Neural cell (in vitro differentiated cells): ENCODE measurements at regions not wholly inside any gene's neighbourhood (a gene's known extent, or its start where the extent isn't known, plus 50 kb on each side); places are given as distances from the start of the nearest gene placed in this dataset.

ENCODE experiments used
- H2AFZ ChIP-seq: fragments of 200-600, 300-800 bp; sonication (generic), shearing (Covaris generic); 2 replicates; pipeline ENCODE4 v1.6.0; 2014; ENCODE audit warnings: low read depth, mild to moderate bottlenecking, antibody characterized with exemption, low read length, moderate library complexity
- H3F3A ChIP-seq: fragments of 200-600 bp; shearing (Covaris generic); 2 replicates; pipeline ENCODE4 v1.6.1; 2016; ENCODE audit warnings: mild to moderate bottlenecking, moderate library complexity, mixed read lengths, antibody characterized with exemption, low read length; ENCODE audit not compliant: insufficient read depth, poor library complexity, severe bottlenecking
- H3K27ac ChIP-seq: fragments of 200-600, 300-800 bp; sonication (generic), shearing (Covaris generic); 2 replicates; pipeline ENCODE4 v1.5.1; 2014; ENCODE audit warnings: mild to moderate bottlenecking, low read length, moderate library complexity
- H3K27me3 ChIP-seq: fragments of 300-800, 200-600 bp; sonication (generic), shearing (Covaris generic); 2 replicates; pipeline ENCODE4 v1.6.0; 2014; ENCODE audit warnings: mild to moderate bottlenecking, low read depth, low read length, moderate library complexity; ENCODE audit not compliant: insufficient read depth
- H3K36me3 ChIP-seq: fragments of 300-800, 200-600 bp; sonication (generic), shearing (Covaris generic); 2 replicates; pipeline ENCODE4 v1.5.1; 2014; ENCODE audit warnings: mild to moderate bottlenecking, antibody characterized with exemption, low read length, moderate library complexity; ENCODE audit not compliant: insufficient read depth
- H3K4me2 ChIP-seq: fragments of 300-800, 200-600 bp; sonication (generic), shearing (Covaris generic); 2 replicates; pipeline ENCODE4 v1.6.0; 2014; ENCODE audit warnings: mild to moderate bottlenecking, low read length
- H3K4me3 ChIP-seq: fragments of 300-800, 200-600 bp; sonication (generic), shearing (Covaris generic); 2 replicates; pipeline ENCODE4 v1.5.1; 2014; ENCODE audit warnings: mild to moderate bottlenecking, low read length, moderate library complexity
- H3K79me2 ChIP-seq: fragments of 200-600 bp; shearing (Covaris generic); replicated peaks from 2 replicates; pipeline ENCODE4 v1.6.0; 2014; ENCODE audit warnings: mild to moderate bottlenecking, low read length, moderate library complexity; ENCODE audit not compliant: insufficient read depth
- H3K9ac ChIP-seq: fragments of 300-800, 200-600 bp; sonication (generic), shearing (Covaris generic); 2 replicates; pipeline ENCODE4 v1.6.1; 2016; ENCODE audit warnings: mild to moderate bottlenecking, low read length, mixed read lengths
- H3K9me2 ChIP-seq: fragments of 200-600 bp; shearing (Covaris generic); 2 replicates; pipeline ENCODE4 v1.6.1; 2016; ENCODE audit warnings: mild to moderate bottlenecking, low read length, mixed read lengths; ENCODE audit not compliant: insufficient read depth
- H3K9me3 ChIP-seq: fragments of 200-600, 300-800 bp; sonication (generic), shearing (Covaris generic); 2 replicates; pipeline ENCODE4 v1.6.1; 2016; ENCODE audit warnings: mild to moderate bottlenecking, mixed run types, low read length, moderate library complexity, mixed read lengths
- H4K20me1 ChIP-seq: fragments of 200-600 bp; shearing (Covaris generic); 2 replicates; pipeline ENCODE4 v1.6.1; 2016; ENCODE audit warnings: mild to moderate bottlenecking, mixed run types; ENCODE audit not compliant: insufficient read depth
- CTCF ChIP-seq: fragments of 450-650 bp; IDR thresholded peaks from 2 replicates; pipeline ENCODE4 v1.5.1; 2014; ENCODE audit warnings: antibody characterized with exemption, mild to moderate bottlenecking, moderate library complexity; ENCODE audit not compliant: poor library complexity, severe bottlenecking
- EP300 ChIP-seq: fragments of 450-650 bp; conservative IDR thresholded peaks from 2 replicates; pipeline ENCODE4 v1.6.1; 2014; ENCODE audit warnings: antibody characterized with exemption, mild to moderate bottlenecking, moderate library complexity; ENCODE audit not compliant: poor library complexity, severe bottlenecking
- EZH2 ChIP-seq: fragments of 200-600, 300-800 bp; shearing (Covaris generic), sonication (generic); IDR thresholded peaks from 2 replicates; pipeline ENCODE4 v1.6.1; 2014; ENCODE audit warnings: antibody characterized with exemption, low read length, borderline replicate concordance, mild to moderate bottlenecking; ENCODE audit not compliant: insufficient read depth, poor library complexity, severe bottlenecking
- MXI1 ChIP-seq: fragments of 450-650 bp; conservative IDR thresholded peaks from 2 replicates; pipeline ENCODE4 v1.6.1; 2014; ENCODE audit warnings: antibody characterized with exemption, mild to moderate bottlenecking; ENCODE audit not compliant: poor library complexity, severe bottlenecking
- POLR2AphosphoS5 ChIP-seq: IDR thresholded peaks from 2 replicates; pipeline ENCODE4 v1.6.1; 2012
- RAD21 ChIP-seq: fragments of 450-650 bp; conservative IDR thresholded peaks from 2 replicates; pipeline ENCODE4 v1.6.1; 2014; ENCODE audit warnings: antibody characterized with exemption, mild to moderate bottlenecking, moderate library complexity
- REST ChIP-seq: IDR thresholded peaks from 2 replicates; pipeline ENCODE4 v1.6.1; 2012; ENCODE audit warnings: borderline replicate concordance
- SMC3 ChIP-seq: fragments of 450-650 bp; conservative IDR thresholded peaks from 2 replicates; pipeline ENCODE4 v1.6.1; 2014; ENCODE audit warnings: antibody characterized with exemption, mild to moderate bottlenecking, moderate library complexity; ENCODE audit not compliant: poor library complexity
- TAF1 ChIP-seq: IDR thresholded peaks from 2 replicates; pipeline ENCODE4 v1.6.1; 2012; ENCODE audit warnings: low read depth

- TF ChIP-seq RAD21 (no peak), EP300 (no peak), POLR2AphosphoS5 (no peak), REST (no peak), CTCF (no peak), MXI1 (no peak), EZH2 (no peak), TAF1 (no peak), SMC3 (no peak)
- Histone ChIP-seq H3K9me2 (no peaks in the 10 kb centered on the region), H3K79me2 (no peaks in the 10 kb centered on the region), H3K9me3 (no peaks in the 10 kb centered on the region), H3K27me3 (no peaks in the 10 kb centered on the region), H3K27ac (no peak overlapping the region), H3K4me2 (no peak overlapping the region), H3K36me3 (no peaks in the 10 kb centered on the region), H3F3A (no peaks in the 10 kb centered on the region), H3K9ac (no peak overlapping the region), H4K20me1 (no peaks in the 10 kb centered on the region), H2AFZ (no peak overlapping the region), H3K4me3 (no peak overlapping the region)
Observed at GRCh38 chr6:170164271-170164900, 126.5 kb downstream of the DLL1 start.

- Histone ChIP-seq H3K9me2 (no peaks in the 10 kb centered on the region), H3K4me2 (no peak overlapping the region)
- no peak for TF ChIP-seq MXI1
- no peak for TF ChIP-seq POLR2AphosphoS5
- TF ChIP-seq CTCF = no peak
- no peak for TF ChIP-seq SMC3
- TF ChIP-seq EP300 = no peak
- TF ChIP-seq REST = no peak
- TF ChIP-seq TAF1 = no peak
- TF ChIP-seq EZH2 = no peak
- TF ChIP-seq RAD21 = no peak
Observed at GRCh38 chr6:170163405-170164170, 127.3 kb downstream of the DLL1 start.

More at GRCh38 chr6:170163405-170164170, 127.3 kb downstream of the DLL1 start:
- Histone ChIP-seq H2AFZ (no peak overlapping the region), H3K36me3 (no peaks in the 10 kb centered on the region), H3K27ac (no peak overlapping the region), H4K20me1 (no peaks in the 10 kb centered on the region), H3F3A (no peaks in the 10 kb centered on the region), H3K79me2 (no peaks in the 10 kb centered on the region), H3K9me3 (no peaks in the 10 kb centered on the region), H3K9ac (no peak overlapping the region), H3K4me3 (no peak overlapping the region), H3K27me3 (no peaks in the 10 kb centered on the region)
